ENCODE measurements at regions not wholly inside any gene's neighbourhood (a gene's known extent, or its start where the extent isn't known, plus 50 kb on each side); places are given as distances from the start of the nearest gene placed in this dataset.

- no peak for DNase-seq (ENCODE audit: low read depth)
These were observed 749.3 kb upstream of the GOLIM4 start for GRCh38 chr3:168844894-168845482.

- DNase-seq (ENCODE audit: low read depth) = no peak
These were observed 748.7 kb upstream of the GOLIM4 start for GRCh38 chr3:168844472-168844871.

- no peak for DNase-seq (ENCODE audit: low read depth)
These were observed 747.8 kb upstream of the GOLIM4 start for GRCh38 chr3:168843481-168843880.

GRCh38 chr3:168839653-168840052 is 743.9 kb upstream of the GOLIM4 start:
- no peak for DNase-seq (ENCODE audit: low read depth)

GRCh38 chr3:168834558-168834957 is 738.8 kb upstream of the GOLIM4 start:
- DNase-seq (ENCODE audit: low read depth) = no peak

GRCh38 chr3:168828943-168829342 is 733.2 kb upstream of the GOLIM4 start:
- no peak for DNase-seq (ENCODE audit: low read depth)

GRCh38 chr3:168828536-168828935 is 732.8 kb upstream of the GOLIM4 start:
- no peak for DNase-seq (ENCODE audit: low read depth)

GRCh38 chr3:168828014-168828413 is 732.3 kb upstream of the GOLIM4 start:
- DNase-seq (ENCODE audit: low read depth) = no peak

GRCh38 chr3:168824107-168824506 is 728.4 kb upstream of the GOLIM4 start:
- DNase-seq (ENCODE audit: low read depth) = no peak

- no peak for DNase-seq (ENCODE audit: low read depth)
These were observed 727.7 kb upstream of the GOLIM4 start for GRCh38 chr3:168823466-168823865.

- no peak for DNase-seq (ENCODE audit: low read depth)
These were observed 725.2 kb upstream of the GOLIM4 start for GRCh38 chr3:168820810-168821415.

GRCh38 chr3:168817177-168817576 is 721.5 kb upstream of the GOLIM4 start:
- DNase-seq (ENCODE audit: low read depth) = no peak

GRCh38 chr3:168815946-168816345 is 720.2 kb upstream of the GOLIM4 start:
- DNase-seq (ENCODE audit: low read depth) = no peak

- no peak for DNase-seq (ENCODE audit: low read depth)
These were observed 717.6 kb upstream of the GOLIM4 start for GRCh38 chr3:168813225-168813802.

- no peak for DNase-seq (ENCODE audit: low read depth)
These were observed 716.5 kb upstream of the GOLIM4 start for GRCh38 chr3:168812234-168812633.

GRCh38 chr3:168808596-168808995 is 712.9 kb upstream of the GOLIM4 start:
- DNase-seq (ENCODE audit: low read depth) = no peak

GRCh38 chr3:168807448-168807847 is 711.7 kb upstream of the GOLIM4 start:
- no peak for DNase-seq (ENCODE audit: low read depth)

- DNase-seq (ENCODE audit: low read depth) = no peak
These were observed 711.1 kb upstream of the GOLIM4 start for GRCh38 chr3:168806871-168807270.

GRCh38 chr3:168803536-168803935 is 707.8 kb upstream of the GOLIM4 start:
- no peak for DNase-seq (ENCODE audit: low read depth)

- DNase-seq (ENCODE audit: low read depth) = no peak
These were observed 707.0 kb upstream of the GOLIM4 start for GRCh38 chr3:168802766-168803165.

GRCh38 chr3:168801794-168802193 is 706.1 kb upstream of the GOLIM4 start:
- no peak for DNase-seq (ENCODE audit: low read depth)

GRCh38 chr3:168796339-168796738 is 700.6 kb upstream of the GOLIM4 start:
- DNase-seq (ENCODE audit: low read depth) = no peak

- no peak for DNase-seq (ENCODE audit: low read depth)
These were observed 698.7 kb upstream of the GOLIM4 start for GRCh38 chr3:168794427-168794826.

- no peak for DNase-seq (ENCODE audit: low read depth)
These were observed 686.5 kb upstream of the GOLIM4 start for GRCh38 chr3:168782193-168782592.

Measured in CMK (cell line).